ENCODE measurements at regions not wholly inside any gene's neighbourhood (a gene's known extent, or its start where the extent isn't known, plus 50 kb on each side); places are given as distances from the start of the nearest gene placed in this dataset.
"Not testable (repeated sequence)": the region's sequence is repeated elsewhere in the genome, so short reads cannot be mapped to it uniquely, and the experiment has no call there.

DNA sequence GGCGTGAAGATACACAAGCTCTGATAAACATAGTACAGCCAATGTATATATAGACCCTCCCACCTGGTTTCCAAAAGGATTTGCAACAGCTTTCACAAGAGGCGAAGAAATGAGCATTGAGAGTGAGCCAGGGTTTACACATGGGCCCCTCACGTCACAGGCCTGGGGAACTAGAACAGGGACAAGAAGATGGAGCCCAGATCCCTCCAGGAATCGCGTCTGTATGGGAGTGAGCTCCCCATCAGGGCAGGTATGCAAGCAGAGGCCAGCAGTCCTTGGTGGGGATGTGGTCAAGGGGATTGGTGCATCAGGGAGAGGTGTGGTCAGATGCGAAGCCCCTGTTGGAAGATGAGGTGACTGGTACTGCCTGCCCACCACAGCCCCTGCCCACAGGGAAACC, 75.9 kb downstream of the KCNJ18 start:
- H3K27ac ChIP-seq (ENCODE audit: low read length); H3K4me1 ChIP-seq (ENCODE audit: control insufficient read depth in 1 of 2, extremely low read depth in 1 of 2, insufficient read depth in 2 of 2, low read length in 2 of 2); H3K27me3 Mint-ChIP-seq; CTCF ChIA-PET; H3K27ac Mint-ChIP-seq; H3K9me3 Mint-ChIP-seq; DNase-seq; ATAC-seq (replicated peaks in 1 of 4); H3K36me3 Mint-ChIP-seq; H3K9me3 ChIP-seq; H3K27me3 ChIP-seq (replicated peaks in 1 of 2; ENCODE audit: control insufficient read depth in 2 of 2, extremely low read depth in 1 of 2, insufficient read depth in 2 of 2, low read length in 1 of 2); H3K4me3 Mint-ChIP-seq; H3K36me3 ChIP-seq (ENCODE audit: control insufficient read depth in 2 of 2, extremely low read depth in 1 of 2, insufficient read depth in 1 of 2, low read length in 1 of 2); POLR2A ChIA-PET; H3K4me1 Mint-ChIP-seq; H3K4me3 ChIP-seq (ENCODE audit: control insufficient read depth in 1 of 2, extremely low read depth in 1 of 2, low read length in 1 of 2): not testable (repeated sequence)
- WGBS (ENCODE audit: insufficient coverage): 70% methylated on average over 4 of the region's 6 CpGs

DNA sequence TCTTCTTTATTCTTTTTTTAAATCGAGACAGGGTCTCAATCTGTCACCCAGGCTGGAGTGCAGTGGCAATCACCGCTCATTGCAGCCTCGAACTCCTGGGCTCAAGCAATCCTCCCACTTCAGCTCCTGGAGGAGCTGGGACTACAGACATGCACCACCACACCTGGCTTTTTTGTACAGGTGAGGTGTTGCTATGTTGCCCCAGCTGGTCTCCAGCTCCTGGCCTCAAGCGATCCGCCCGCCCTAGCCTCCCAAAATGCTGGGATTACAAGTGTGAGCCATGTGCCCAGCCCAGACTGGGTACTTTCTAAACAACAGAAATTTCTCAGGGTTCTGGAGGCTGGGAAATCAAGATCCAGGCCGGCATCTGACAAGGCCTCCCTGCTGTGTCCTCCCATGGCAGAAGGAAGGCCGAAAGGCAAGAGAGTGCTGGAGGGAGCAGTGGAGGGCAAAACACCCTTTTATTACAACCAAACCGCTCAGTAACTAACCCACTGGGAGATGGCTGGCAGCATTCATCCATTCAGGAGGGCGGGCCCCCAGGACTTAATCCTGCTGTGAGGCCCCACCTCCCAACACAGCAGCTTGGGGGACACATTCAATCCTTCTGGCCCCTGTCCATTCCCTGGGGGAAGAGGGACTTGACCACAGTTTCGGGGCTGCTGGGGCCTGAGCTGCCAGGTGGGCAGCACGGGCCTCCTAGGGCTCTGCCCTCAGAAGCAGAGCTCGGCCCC, 76.6 kb downstream of the KCNJ18 start:
- H3K27me3 ChIP-seq (replicated peaks in 1 of 2; ENCODE audit: control insufficient read depth in 2 of 2, extremely low read depth in 1 of 2, insufficient read depth in 2 of 2, low read length in 1 of 2); H3K27ac Mint-ChIP-seq; H3K36me3 ChIP-seq (ENCODE audit: control insufficient read depth in 2 of 2, extremely low read depth in 1 of 2, insufficient read depth in 1 of 2, low read length in 1 of 2); H3K36me3 Mint-ChIP-seq; H3K9me3 Mint-ChIP-seq; H3K4me1 Mint-ChIP-seq; H3K27ac ChIP-seq (ENCODE audit: low read length); H3K27me3 Mint-ChIP-seq; CTCF ChIA-PET; ATAC-seq (replicated peaks in 1 of 4); POLR2A ChIA-PET; H3K4me1 ChIP-seq (ENCODE audit: control insufficient read depth in 1 of 2, extremely low read depth in 1 of 2, insufficient read depth in 2 of 2, low read length in 2 of 2); H3K9me3 ChIP-seq; H3K4me3 Mint-ChIP-seq; DNase-seq: not testable (repeated sequence)
- WGBS (ENCODE audit: insufficient coverage): 64% methylated on average over 1 of the region's 13 CpGs
- peak overlapping the region in 1 of 2 donors; percentile 32 for H3K4me3 ChIP-seq (ENCODE audit: control insufficient read depth in 1 of 2, extremely low read depth in 1 of 2, low read length in 1 of 2)

DNA sequence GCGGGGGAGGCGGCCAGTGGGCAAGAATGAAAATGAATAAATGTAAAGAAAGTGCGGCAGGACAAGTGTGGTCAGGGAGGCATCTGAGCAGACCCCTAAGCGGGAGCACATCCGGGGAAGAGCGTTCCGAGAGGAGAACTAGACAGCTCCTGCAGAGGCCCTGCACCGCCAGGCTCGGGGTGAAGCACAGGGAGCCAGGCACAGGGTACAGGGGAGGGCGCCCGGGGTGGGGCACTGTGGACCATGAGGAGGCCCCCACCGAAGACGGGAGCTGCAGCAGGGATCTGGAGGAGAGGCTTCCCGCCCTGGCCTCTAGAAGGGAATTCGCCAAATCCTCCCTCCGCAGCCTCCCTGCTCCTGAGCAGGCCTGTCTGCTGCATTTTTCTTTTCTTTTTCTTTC, 77.5 kb downstream of the KCNJ18 start:
- 92% methylated on average over 6 of the region's 16 CpGs for WGBS (ENCODE audit: insufficient coverage)
- H3K4me1 ChIP-seq (ENCODE audit: control insufficient read depth in 1 of 2, extremely low read depth in 1 of 2, insufficient read depth in 2 of 2, low read length in 2 of 2); H3K27ac ChIP-seq (ENCODE audit: low read length); POLR2A ChIA-PET; H3K27me3 ChIP-seq (replicated peaks in 1 of 2; ENCODE audit: control insufficient read depth in 2 of 2, extremely low read depth in 1 of 2, insufficient read depth in 2 of 2, low read length in 1 of 2); H3K36me3 Mint-ChIP-seq; ATAC-seq (replicated peaks in 1 of 4); H3K36me3 ChIP-seq (ENCODE audit: control insufficient read depth in 2 of 2, extremely low read depth in 1 of 2, insufficient read depth in 1 of 2, low read length in 1 of 2); H3K4me3 Mint-ChIP-seq; H3K27me3 Mint-ChIP-seq; H3K9me3 ChIP-seq; H3K27ac Mint-ChIP-seq; H3K4me1 Mint-ChIP-seq; H3K4me3 ChIP-seq (ENCODE audit: control insufficient read depth in 1 of 2, extremely low read depth in 1 of 2, low read length in 1 of 2); CTCF ChIA-PET; H3K9me3 Mint-ChIP-seq; DNase-seq: not testable (repeated sequence)

DNA sequence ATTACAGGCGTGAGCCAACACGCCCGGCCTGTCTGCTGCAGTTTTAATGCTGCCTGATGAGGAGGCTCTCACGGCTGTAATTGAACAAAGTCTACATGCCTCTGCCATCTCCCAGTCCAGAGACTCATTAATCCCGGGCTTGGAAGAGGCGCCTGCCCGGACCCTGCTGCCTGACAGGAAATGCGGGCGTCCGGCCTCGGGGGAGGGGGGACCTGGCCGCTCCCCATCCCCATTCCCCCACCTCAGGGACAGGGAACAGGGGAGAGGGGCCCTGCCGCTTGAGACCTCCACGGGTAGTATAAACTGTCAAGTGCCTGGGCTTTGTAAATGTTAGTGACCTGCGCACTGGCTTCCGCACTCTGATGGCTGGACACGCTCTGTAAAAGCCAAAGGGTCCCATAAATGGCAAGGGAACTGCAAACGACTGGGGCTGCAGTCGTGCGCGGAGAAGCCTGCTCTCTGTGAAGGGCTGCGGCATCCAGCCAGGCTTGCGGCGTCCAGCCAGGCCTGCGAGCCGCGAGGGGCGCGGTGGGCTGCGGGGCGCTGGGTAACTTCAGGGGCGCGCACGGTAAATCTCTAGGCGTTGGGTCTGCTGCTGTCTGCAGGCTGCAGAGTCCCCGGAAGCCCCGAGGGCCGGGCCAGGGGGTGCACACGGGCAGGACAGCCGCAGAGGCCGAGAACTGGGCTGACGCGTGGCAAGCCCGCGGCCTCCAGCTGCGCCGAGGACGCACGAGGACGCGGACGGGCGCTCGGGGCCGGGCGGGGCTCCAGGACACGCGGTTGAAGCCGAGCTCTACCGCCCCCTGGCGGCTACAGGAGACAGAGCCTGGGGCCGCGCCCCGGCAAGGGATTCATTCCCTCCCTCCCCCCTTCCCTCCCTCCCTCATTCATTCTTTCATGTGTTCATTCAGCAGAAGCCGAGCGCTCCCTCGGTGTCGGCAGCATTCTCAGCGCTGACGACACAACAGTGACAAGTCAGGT, 78.4 kb downstream of the KCNJ18 start:
- H3K27me3 Mint-ChIP-seq, H3K4me1 Mint-ChIP-seq, CTCF ChIA-PET: not testable (repeated sequence)

GRCh38 chr17:21772321-21772720, 80.0 kb downstream of the KCNJ18 start:
- CTCF ChIA-PET: no interaction called here
- peaks cover 0 to under 1% of the 10 kb centered on the region in 2 donors for H3K27me3 Mint-ChIP-seq
- POLR2A ChIA-PET: no interaction called here
- no peak overlapping the region for H3K4me3 ChIP-seq (ENCODE audit: control insufficient read depth in 1 of 2, extremely low read depth in 1 of 2, low read length in 1 of 2)
- ATAC-seq (replicated peaks in 1 of 4) (no peak), DNase-seq (no peak)
- no peaks in the 10 kb centered on the region for H3K9me3 ChIP-seq
- no peaks in the 10 kb centered on the region for H3K36me3 ChIP-seq (ENCODE audit: control insufficient read depth in 2 of 2, extremely low read depth in 1 of 2, insufficient read depth in 1 of 2, low read length in 1 of 2)
- no peaks in the 10 kb centered on the region for H3K4me1 Mint-ChIP-seq
- no peaks in the 10 kb centered on the region for H3K36me3 Mint-ChIP-seq
- no peak overlapping the region for H3K4me3 Mint-ChIP-seq
- peaks cover 0 to 6% (median 0%) of the 10 kb centered on the region in 3 donors for H3K9me3 Mint-ChIP-seq
- no peaks in the 10 kb centered on the region for H3K4me1 ChIP-seq (ENCODE audit: control insufficient read depth in 1 of 2, extremely low read depth in 1 of 2, insufficient read depth in 2 of 2, low read length in 2 of 2)
- H3K27ac ChIP-seq (ENCODE audit: low read length): no peak overlapping the region
- no peaks in the 10 kb centered on the region for H3K27me3 ChIP-seq (replicated peaks in 1 of 2; ENCODE audit: control insufficient read depth in 2 of 2, extremely low read depth in 1 of 2, insufficient read depth in 2 of 2, low read length in 1 of 2)
- no peak overlapping the region for H3K27ac Mint-ChIP-seq
- WGBS (ENCODE audit: insufficient coverage): 67% methylated on average over 3 of the region's 4 CpGs

More for the DNA sequence above, 78.4 kb downstream of the KCNJ18 start:
- H3K4me3 ChIP-seq (ENCODE audit: control insufficient read depth in 1 of 2, extremely low read depth in 1 of 2, low read length in 1 of 2); H3K4me1 ChIP-seq (ENCODE audit: control insufficient read depth in 1 of 2, extremely low read depth in 1 of 2, insufficient read depth in 2 of 2, low read length in 2 of 2); H3K27me3 ChIP-seq (replicated peaks in 1 of 2; ENCODE audit: control insufficient read depth in 2 of 2, extremely low read depth in 1 of 2, insufficient read depth in 2 of 2, low read length in 1 of 2); POLR2A ChIA-PET; DNase-seq; H3K27ac ChIP-seq (ENCODE audit: low read length); H3K9me3 ChIP-seq; H3K4me3 Mint-ChIP-seq; H3K36me3 ChIP-seq (ENCODE audit: control insufficient read depth in 2 of 2, extremely low read depth in 1 of 2, insufficient read depth in 1 of 2, low read length in 1 of 2); H3K27ac Mint-ChIP-seq; H3K9me3 Mint-ChIP-seq; H3K36me3 Mint-ChIP-seq: not testable (repeated sequence)
- peak; percentile 82 to 99 (median 86) for ATAC-seq (replicated peaks in 1 of 4)
- 43% methylated on average over 7 of the region's 70 CpGs for whole genome bisulfite sequencing (ENCODE audit: insufficient coverage)

DNA sequence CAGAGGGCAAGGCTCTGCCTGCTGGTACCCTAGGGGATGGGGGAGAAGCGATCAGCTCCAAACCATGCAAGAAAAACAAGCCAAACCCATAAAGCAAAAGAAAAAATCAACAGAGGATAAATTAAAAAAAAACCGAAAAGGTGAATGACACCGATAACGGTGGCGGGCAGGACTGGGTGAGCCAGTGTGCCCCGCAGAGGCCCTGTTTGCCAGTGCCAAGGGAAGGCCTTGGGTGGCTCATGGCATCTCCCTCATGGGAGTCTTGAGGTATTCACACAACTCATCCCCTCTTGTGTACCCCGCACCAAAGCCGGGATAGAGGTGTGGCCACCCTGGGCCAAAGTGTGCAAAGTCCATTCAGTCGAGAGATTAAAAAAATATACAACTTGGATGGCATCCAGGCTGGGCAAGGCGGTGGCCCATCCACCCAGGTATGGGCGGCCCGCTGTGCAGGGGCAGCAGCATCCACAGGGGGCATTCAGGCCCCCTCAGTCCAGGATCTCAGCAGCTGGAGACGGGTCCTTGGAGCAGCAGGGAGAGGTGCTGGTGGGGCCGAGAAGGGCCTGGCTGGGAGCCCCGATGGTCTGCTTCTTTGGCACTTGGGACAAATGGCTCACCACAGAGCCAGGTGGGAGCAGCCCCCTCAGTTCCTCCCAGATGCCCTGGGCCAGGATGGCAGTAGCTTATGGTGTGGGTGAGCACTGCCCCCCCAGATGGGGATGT, 80.8 kb downstream of the KCNJ18 start:
- H3K4me1 ChIP-seq (ENCODE audit: control insufficient read depth in 1 of 2, extremely low read depth in 1 of 2, insufficient read depth in 2 of 2, low read length in 2 of 2); DNase-seq; H3K4me3 ChIP-seq (ENCODE audit: control insufficient read depth in 1 of 2, extremely low read depth in 1 of 2, low read length in 1 of 2); H3K36me3 ChIP-seq (ENCODE audit: control insufficient read depth in 2 of 2, extremely low read depth in 1 of 2, insufficient read depth in 1 of 2, low read length in 1 of 2); POLR2A ChIA-PET; H3K27me3 ChIP-seq (replicated peaks in 1 of 2; ENCODE audit: control insufficient read depth in 2 of 2, extremely low read depth in 1 of 2, insufficient read depth in 2 of 2, low read length in 1 of 2); H3K9me3 Mint-ChIP-seq; H3K9me3 ChIP-seq; H3K36me3 Mint-ChIP-seq; H3K27me3 Mint-ChIP-seq; ATAC-seq (replicated peaks in 1 of 4); CTCF ChIA-PET; H3K27ac ChIP-seq (ENCODE audit: low read length); H3K27ac Mint-ChIP-seq; H3K4me3 Mint-ChIP-seq; H3K4me1 Mint-ChIP-seq: not testable (repeated sequence)
- 92% methylated on average over 5 of the region's 15 CpGs for WGBS (ENCODE audit: insufficient coverage)

Measured in T-cell (primary cell).